ENCODE measurements at regions not wholly inside any gene's neighbourhood (a gene's known extent, or its start where the extent isn't known, plus 50 kb on each side); places are given as distances from the start of the nearest gene placed in this dataset.
"Not testable (repeated sequence)": the region's sequence is repeated elsewhere in the genome, so short reads cannot be mapped to it uniquely, and the experiment has no call there.

DNA sequence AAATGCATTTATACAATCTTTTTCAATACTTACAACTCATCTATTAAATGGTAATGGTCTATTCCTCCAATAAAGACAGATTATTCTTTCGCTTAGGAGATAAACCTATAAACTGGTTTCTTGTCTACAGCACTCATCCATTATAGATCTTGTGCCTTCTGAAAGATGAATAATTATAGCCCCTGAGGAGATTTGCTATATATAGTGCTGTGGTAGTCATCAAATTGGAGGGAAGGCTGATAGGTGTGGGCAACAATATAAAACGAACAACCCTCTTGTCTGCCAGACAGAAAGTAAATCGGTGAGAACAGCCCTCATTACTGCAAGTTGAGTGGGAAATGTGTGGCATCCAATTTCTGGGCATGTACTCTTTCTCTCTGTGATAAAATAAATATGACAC is 292.5 kb upstream of the CNR1 start:
- Mint-ChIP-seq H3K27me3 (peaks cover 2% of the 10 kb centered on the region), H3K9me3 (no peaks in the 10 kb centered on the region), H3K36me3 (ENCODE audit: low read depth) (no peaks in the 10 kb centered on the region), H3K27ac (no peak overlapping the region), H3K4me3 (no peak overlapping the region), H3K4me1 (no peaks in the 10 kb centered on the region)
- no peak for DNase-seq
- intact Hi-C loops (cut with micrococcal nuclease), result no loop called here

- no peaks in the 10 kb centered on the region for H3K4me1 Mint-ChIP-seq
- no peak for DNase-seq
- intact Hi-C loops (cut with micrococcal nuclease), result no loop called here
- no peaks in the 10 kb centered on the region for H3K9me3 Mint-ChIP-seq
- H3K27me3 Mint-ChIP-seq, result peaks cover 2% of the 10 kb centered on the region
- no peak overlapping the region for H3K4me3 Mint-ChIP-seq
- H3K27ac Mint-ChIP-seq, result no peak overlapping the region
- H3K36me3 Mint-ChIP-seq (ENCODE audit: low read depth), result no peaks in the 10 kb centered on the region
Observed at GRCh38 chr6:88456221-88456859, 290.2 kb upstream of the CNR1 start.

DNA sequence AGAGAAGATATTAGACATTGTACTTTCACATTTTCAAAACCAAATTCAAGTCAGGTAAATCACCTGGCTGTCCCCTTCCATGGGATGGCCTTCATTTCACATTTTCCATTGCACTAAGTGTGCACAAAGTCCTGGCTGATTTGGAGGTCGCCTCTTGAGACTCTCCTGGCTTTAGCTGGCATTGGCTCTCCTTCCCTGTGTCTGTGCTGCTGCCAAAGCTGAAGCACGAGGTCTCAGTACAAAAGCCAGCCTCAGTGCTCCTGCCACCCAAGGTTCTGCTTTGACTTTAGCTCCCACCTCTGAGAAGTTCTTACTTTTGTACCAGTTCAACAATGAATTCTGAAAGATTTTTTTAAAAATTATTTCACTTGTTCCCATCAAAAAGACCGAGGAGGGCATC is 289.2 kb upstream of the CNR1 start:
- intact Hi-C loops (cut with micrococcal nuclease), result no loop called here
- Mint-ChIP-seq H3K4me3 (no peak overlapping the region), H3K27ac (no peak overlapping the region), H3K9me3 (no peaks in the 10 kb centered on the region), H3K27me3 (peaks cover 2% of the 10 kb centered on the region), H3K4me1 (no peaks in the 10 kb centered on the region), H3K36me3 (ENCODE audit: low read depth) (no peaks in the 10 kb centered on the region)
- no peak for DNase-seq

GRCh38 chr6:88454658-88455057 is 288.5 kb upstream of the CNR1 start:
- H3K27ac Mint-ChIP-seq, result no peak overlapping the region
- no peaks in the 10 kb centered on the region for H3K9me3 Mint-ChIP-seq
- no peaks in the 10 kb centered on the region for H3K4me1 Mint-ChIP-seq
- no peaks in the 10 kb centered on the region for H3K36me3 Mint-ChIP-seq (ENCODE audit: low read depth)
- no peak for DNase-seq
- H3K27me3 Mint-ChIP-seq, result peaks cover 2% of the 10 kb centered on the region
- intact Hi-C loops (cut with micrococcal nuclease), result no loop called here
- no peak overlapping the region for H3K4me3 Mint-ChIP-seq

- no peak for DNase-seq
- Mint-ChIP-seq H3K27me3 (no peaks in the 10 kb centered on the region), H3K4me3 (no peak overlapping the region), H3K27ac (no peak overlapping the region), H3K4me1 (no peaks in the 10 kb centered on the region), H3K36me3 (ENCODE audit: low read depth) (no peaks in the 10 kb centered on the region), H3K9me3 (no peaks in the 10 kb centered on the region)
- intact Hi-C loops (cut with micrococcal nuclease), result no loop called here
Observed at GRCh38 chr6:88449770-88450169, 283.6 kb upstream of the CNR1 start.

DNA sequence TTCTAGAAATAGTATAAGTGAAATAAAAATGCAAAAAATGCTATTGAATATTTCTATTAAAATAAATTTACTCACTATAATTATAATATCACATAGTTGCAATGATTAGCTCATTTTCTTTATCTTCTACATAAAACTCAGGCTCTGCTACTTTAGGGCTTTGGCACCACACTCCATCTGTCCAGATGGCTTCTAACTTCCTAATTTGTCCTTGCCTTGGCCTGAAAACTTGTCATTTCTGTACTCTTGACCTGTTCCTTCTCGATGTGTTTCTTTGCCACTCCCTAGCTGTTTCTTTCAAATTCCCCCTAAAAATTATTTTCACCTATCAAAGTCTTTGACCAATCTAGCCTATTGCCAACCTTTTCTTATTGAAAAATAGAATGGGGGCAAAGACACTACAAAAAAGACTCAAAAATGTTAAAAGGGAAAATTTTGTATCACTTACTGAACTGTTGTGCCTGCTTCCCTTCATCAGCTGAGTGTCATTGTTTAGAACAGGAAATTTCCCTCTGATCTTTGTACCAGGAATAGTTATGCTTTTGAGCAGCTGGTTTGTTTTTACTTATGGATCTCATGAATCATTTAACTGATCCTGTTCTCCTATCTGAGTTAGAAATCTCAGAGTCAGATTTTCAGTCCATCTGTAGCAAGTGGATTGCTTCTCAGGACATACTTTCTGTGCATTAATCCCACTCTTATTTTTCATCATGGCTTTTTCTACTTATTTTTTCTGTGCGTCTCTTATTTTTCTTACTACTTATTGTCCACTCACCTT is 279.2 kb upstream of the CNR1 start:
- intact Hi-C loops (cut with micrococcal nuclease), result no loop called here
- no peak overlapping the region for H3K27ac Mint-ChIP-seq

GRCh38 chr6:88443554-88443953 is 277.4 kb upstream of the CNR1 start:
- no peak overlapping the region for H3K4me3 Mint-ChIP-seq
- H3K27me3 Mint-ChIP-seq, result no peaks in the 10 kb centered on the region
- no peak overlapping the region for H3K27ac Mint-ChIP-seq
- no peak for DNase-seq
- H3K36me3 Mint-ChIP-seq (ENCODE audit: low read depth), result no peaks in the 10 kb centered on the region
- no peaks in the 10 kb centered on the region for H3K4me1 Mint-ChIP-seq
- no peaks in the 10 kb centered on the region for H3K9me3 Mint-ChIP-seq
- intact Hi-C loops (cut with micrococcal nuclease), result no loop called here

More for the DNA sequence above, 279.2 kb upstream of the CNR1 start:
- H3K27me3 Mint-ChIP-seq, result no peaks in the 10 kb centered on the region
- H3K9me3 Mint-ChIP-seq, result no peaks in the 10 kb centered on the region
- no peak overlapping the region for H3K4me3 Mint-ChIP-seq
- no peak for DNase-seq
- no peaks in the 10 kb centered on the region for H3K4me1 Mint-ChIP-seq
- H3K36me3 Mint-ChIP-seq (ENCODE audit: low read depth), result no peaks in the 10 kb centered on the region

DNA sequence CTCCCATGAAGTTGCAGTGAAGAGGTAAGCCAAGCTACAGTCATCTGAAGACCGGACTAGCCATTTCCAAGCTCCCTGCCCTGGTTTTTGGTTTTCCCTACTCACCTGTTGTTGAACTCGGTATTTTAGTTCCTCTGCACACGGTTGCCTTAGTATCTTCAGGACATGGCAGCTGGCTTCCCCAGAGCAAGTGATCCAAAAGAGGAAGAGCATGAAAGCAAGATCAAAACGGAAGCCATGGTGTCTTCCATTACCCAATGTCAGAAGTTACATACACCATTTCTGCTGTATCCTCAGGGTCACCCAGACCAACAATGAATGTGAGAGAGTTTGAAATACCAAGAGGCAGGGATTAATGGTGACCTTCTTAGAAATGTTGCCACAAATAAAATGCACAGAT is 276.6 kb upstream of the CNR1 start:
- Mint-ChIP-seq H3K4me3 (no peak overlapping the region), H3K9me3 (no peaks in the 10 kb centered on the region), H3K27ac (no peak overlapping the region), H3K36me3 (ENCODE audit: low read depth) (no peaks in the 10 kb centered on the region), H3K4me1 (no peaks in the 10 kb centered on the region), H3K27me3 (no peaks in the 10 kb centered on the region)
- intact Hi-C loops (cut with micrococcal nuclease), result no loop called here
- DNase-seq, result no peak

GRCh38 chr6:88441346-88441745 is 275.2 kb upstream of the CNR1 start:
- Mint-ChIP-seq H3K27me3 (no peaks in the 10 kb centered on the region), H3K9me3 (no peaks in the 10 kb centered on the region), H3K4me1 (no peaks in the 10 kb centered on the region), H3K36me3 (ENCODE audit: low read depth) (no peaks in the 10 kb centered on the region), H3K4me3 (no peak overlapping the region), H3K27ac (no peak overlapping the region)
- no peak for DNase-seq
- intact Hi-C loops (cut with micrococcal nuclease), result no loop called here

- H3K27me3 Mint-ChIP-seq, result no peaks in the 10 kb centered on the region
- H3K36me3 Mint-ChIP-seq (ENCODE audit: low read depth), result no peaks in the 10 kb centered on the region
- H3K9me3 Mint-ChIP-seq, result no peaks in the 10 kb centered on the region
- DNase-seq, result no peak
- no peak overlapping the region for H3K27ac Mint-ChIP-seq
- no peaks in the 10 kb centered on the region for H3K4me1 Mint-ChIP-seq
- no peak overlapping the region for H3K4me3 Mint-ChIP-seq
- intact Hi-C loops (cut with micrococcal nuclease), result no loop called here
Observed at GRCh38 chr6:88428068-88428467, 261.9 kb upstream of the CNR1 start.

DNA sequence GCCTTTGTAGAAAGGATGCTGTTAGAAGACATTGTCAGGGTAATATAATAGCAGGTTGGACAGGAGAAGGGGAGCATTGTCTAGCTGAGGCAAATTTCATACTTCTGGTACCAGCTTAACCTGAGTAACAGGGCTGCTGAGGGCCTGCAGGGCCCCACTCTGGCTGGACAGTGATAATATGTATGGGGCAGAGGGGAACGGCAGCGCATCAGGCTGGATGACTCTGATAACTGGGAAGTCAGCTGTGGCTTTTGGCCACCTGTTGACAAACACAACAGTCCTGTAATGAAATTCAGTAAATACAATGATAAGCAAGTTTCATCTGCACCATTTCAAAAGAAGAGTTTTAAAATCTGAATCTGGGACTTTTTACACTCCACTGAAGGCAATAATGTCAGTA is 259.9 kb upstream of the CNR1 start:
- intact Hi-C loops (cut with micrococcal nuclease), result no loop called here
- no peak for DNase-seq
- H3K27ac Mint-ChIP-seq, result no peak overlapping the region
- no peaks in the 10 kb centered on the region for H3K36me3 Mint-ChIP-seq (ENCODE audit: low read depth)
- H3K4me1 Mint-ChIP-seq, result no peaks in the 10 kb centered on the region
- no peaks in the 10 kb centered on the region for H3K9me3 Mint-ChIP-seq
- H3K4me3 Mint-ChIP-seq, result no peak overlapping the region
- H3K27me3 Mint-ChIP-seq, result no peaks in the 10 kb centered on the region

DNA sequence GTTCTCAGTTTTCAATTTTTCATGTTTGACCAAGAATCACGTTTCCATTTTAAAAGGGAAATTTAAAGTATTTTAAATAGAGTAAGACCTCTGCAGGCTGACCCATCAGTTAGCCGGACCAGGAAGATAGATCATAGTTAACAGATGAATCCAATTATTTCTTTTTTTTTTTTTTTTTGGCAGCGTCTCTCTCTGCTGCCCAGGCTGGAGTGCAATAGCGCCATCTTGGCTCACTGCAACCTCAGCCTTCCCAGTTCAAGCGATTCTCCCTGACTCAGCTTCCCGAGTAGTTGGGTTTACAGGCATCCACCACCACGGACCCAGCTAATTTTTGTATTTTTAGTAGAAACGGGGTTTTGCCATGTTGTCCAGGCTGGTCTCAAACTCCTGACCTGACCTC is 256.7 kb upstream of the CNR1 start:
- intact Hi-C loops (cut with micrococcal nuclease), result no loop called here

DNA sequence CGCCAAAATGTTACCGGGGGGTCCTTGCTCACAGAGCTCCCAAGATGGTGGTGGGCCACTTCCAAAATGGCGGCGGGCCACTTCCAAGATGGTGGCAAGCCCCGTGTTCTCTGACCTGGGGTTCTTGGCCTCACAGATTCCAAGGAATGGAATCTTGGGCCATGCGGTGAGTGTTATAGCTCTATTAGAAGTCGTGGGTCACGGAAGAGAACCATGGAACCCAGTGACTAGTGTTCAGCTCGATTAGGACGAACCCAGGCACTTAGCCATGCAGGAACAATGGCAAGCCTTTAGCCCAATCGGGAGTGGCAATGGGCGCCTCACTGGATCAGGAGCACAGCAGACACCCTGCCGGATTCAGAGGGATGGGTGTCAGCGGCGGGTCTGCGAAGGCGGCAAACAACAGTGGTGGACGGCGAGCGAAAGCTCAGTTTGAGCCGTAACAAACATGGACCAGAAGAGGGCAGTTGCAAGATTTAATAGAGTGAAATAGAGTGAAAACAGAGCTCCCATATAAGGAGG is 254.9 kb upstream of the CNR1 start:
- H3K9me3 Mint-ChIP-seq; H3K4me3 Mint-ChIP-seq; intact Hi-C loops (cut with micrococcal nuclease); H3K4me1 Mint-ChIP-seq; H3K27ac Mint-ChIP-seq; H3K36me3 Mint-ChIP-seq (ENCODE audit: low read depth); H3K27me3 Mint-ChIP-seq; DNase-seq: not testable (repeated sequence)

More for the DNA sequence above, 256.7 kb upstream of the CNR1 start:
- H3K36me3 Mint-ChIP-seq (ENCODE audit: low read depth), result no peaks in the 10 kb centered on the region
- no peaks in the 10 kb centered on the region for H3K9me3 Mint-ChIP-seq
- H3K27ac Mint-ChIP-seq, result no peak overlapping the region
- no peaks in the 10 kb centered on the region for H3K27me3 Mint-ChIP-seq
- no peak overlapping the region for H3K4me3 Mint-ChIP-seq
- H3K4me1 Mint-ChIP-seq, result no peaks in the 10 kb centered on the region
- no peak for DNase-seq

DNA sequence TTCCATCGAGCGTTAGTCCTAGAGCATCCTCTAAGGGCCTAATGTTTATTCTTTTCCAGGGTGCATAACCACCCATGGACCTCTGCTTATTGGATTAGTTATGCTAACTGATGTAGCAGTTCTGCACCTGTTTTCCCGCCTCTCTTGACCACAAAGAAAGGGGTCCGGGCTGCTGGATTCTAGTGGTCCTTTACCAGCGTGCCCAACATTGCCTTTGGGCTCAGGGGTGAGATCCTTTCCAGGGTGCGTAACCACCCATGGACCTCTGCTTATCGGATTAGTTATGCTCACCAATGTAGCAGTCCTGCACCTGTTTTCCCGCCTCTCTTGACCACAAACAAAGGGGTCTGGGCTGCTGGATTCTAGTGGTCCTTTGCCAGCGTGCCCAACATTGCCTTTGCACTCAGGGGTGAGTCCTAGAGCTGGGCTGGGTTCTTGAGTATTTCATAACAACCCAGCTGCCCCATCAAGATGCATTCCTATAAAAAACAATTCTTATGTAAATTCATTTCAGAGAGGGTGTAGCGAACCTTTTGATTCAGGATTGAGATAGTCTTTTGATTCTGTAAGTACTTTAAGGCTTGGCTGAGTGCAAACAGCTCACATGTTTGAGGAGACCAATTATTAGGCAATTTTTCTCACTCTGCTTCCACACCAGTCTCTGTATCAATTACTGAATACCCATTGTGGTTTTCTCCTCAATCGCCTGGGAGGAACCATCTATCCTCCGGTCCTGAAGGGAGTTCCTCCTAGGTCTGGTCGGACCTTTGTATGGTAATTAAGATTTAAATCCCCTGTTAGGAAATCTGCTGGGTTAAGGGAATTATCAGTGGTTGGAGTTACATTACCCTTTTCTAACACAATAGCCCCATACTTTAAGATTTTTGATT is 253.0 kb upstream of the CNR1 start:
- H3K4me1 Mint-ChIP-seq; H3K36me3 Mint-ChIP-seq (ENCODE audit: low read depth); DNase-seq; H3K27ac Mint-ChIP-seq; H3K27me3 Mint-ChIP-seq; intact Hi-C loops (cut with micrococcal nuclease); H3K4me3 Mint-ChIP-seq; H3K9me3 Mint-ChIP-seq: not testable (repeated sequence)

All from activated CD4-positive, alpha-beta T cell treated with anti-CD3 and anti-CD28 coated beads, Interleukin-2, amount 10 ng/mL, durations not matched to agents 24 days and 14 days (primary cell).